ENCODE measurements at regions not wholly inside any gene's neighbourhood (a gene's known extent, or its start where the extent isn't known, plus 50 kb on each side); places are given as distances from the start of the nearest gene placed in this dataset.

DNA sequence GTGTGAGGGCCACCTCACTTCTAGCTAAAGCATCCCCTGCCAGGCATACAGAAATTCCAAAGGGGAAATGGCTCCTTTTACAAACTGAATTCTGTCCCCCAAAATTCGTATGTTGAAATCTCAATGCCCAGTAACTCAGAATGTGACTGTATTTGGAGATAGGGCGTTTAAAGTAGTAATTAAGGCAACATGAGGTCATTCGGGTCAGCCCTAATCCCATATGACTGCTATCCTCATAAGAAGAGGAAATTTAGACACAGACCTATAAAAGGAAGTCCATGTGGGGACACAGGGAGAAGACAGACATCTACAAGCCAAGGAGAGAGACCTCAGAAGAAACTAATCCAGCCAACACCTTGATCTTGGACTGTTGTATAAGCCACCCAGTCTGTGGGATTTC lies 119.1 kb downstream of the CHST1 start:
- TF ChIP-seq, protein P1, sequence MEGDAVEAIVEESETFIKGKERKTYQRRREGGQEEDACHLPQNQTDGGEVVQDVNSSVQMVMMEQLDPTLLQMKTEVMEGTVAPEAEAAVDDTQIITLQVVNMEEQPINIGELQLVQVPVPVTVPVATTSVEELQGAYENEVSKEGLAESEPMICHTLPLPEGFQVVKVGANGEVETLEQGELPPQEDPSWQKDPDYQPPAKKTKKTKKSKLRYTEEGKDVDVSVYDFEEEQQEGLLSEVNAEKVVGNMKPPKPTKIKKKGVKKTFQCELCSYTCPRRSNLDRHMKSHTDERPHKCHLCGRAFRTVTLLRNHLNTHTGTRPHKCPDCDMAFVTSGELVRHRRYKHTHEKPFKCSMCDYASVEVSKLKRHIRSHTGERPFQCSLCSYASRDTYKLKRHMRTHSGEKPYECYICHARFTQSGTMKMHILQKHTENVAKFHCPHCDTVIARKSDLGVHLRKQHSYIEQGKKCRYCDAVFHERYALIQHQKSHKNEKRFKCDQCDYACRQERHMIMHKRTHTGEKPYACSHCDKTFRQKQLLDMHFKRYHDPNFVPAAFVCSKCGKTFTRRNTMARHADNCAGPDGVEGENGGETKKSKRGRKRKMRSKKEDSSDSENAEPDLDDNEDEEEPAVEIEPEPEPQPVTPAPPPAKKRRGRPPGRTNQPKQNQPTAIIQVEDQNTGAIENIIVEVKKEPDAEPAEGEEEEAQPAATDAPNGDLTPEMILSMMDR (conservative IDR thresholded peaks at IDR 0.05; ENCODE audit: low read length): no peak
- TF ChIP-seq EZH2phosphoT487 (IDR thresholded peaks at IDR 0.05; ENCODE audit: borderline replicate concordance, low read depth, low read length): no peak
